ENCODE measurements at regions not wholly inside any gene's neighbourhood (a gene's known extent, or its start where the extent isn't known, plus 50 kb on each side); places are given as distances from the start of the nearest gene placed in this dataset.
"Not testable (repeated sequence)": the region's sequence is repeated elsewhere in the genome, so short reads cannot be mapped to it uniquely, and the experiment has no call there.

GRCh38 chr5:17022296-17022695 lies 86.2 kb upstream of the MYO10 start:
- H3K4me3 ChIP-seq (ENCODE audit: low read length), result no peak overlapping the region
- H3K27me3 ChIP-seq (ENCODE audit: control insufficient read depth, insufficient read depth, low read length, poor library complexity, severe bottlenecking), result no peaks in the 10 kb centered on the region
- DNase-seq, result no peak
- Mint-ChIP-seq H3K27me3 (ENCODE audit: insufficient read depth) (no peaks in the 10 kb centered on the region), H3K4me3 (no peak overlapping the region), H3K36me3 (ENCODE audit: low read depth) (no peaks in the 10 kb centered on the region), H3K27ac (no peak overlapping the region), H3K9me3 (no peaks in the 10 kb centered on the region), H3K4me1 (peaks cover 20% of the 10 kb centered on the region)
- no peak overlapping the region for H3K9ac ChIP-seq (ENCODE audit: extremely low read depth, low read length, poor library complexity, severe bottlenecking)
- TF ChIP-seq CTCF (conservative IDR thresholded peaks at IDR 0.05), result no peak
- no peaks in the 10 kb centered on the region for H3K9me3 ChIP-seq (ENCODE audit: control insufficient read depth, low read length)
- H3K4me1 ChIP-seq (ENCODE audit: control insufficient read depth, insufficient read depth, low read length), result peaks cover 4% of the 10 kb centered on the region
- H3K36me3 ChIP-seq (ENCODE audit: control insufficient read depth, insufficient read depth, low read length), result no peaks in the 10 kb centered on the region
- 98% methylated on average over 2 of the region's 2 CpGs; no CpG with 5 or more reads in 1 of the 2 experiments for WGBS, 2 experiments (ENCODE audit: insufficient coverage in 1 of 2, insufficient read length in 1 of 2)
- no peak overlapping the region for H3K27ac ChIP-seq (ENCODE audit: low read depth, low read length)

- Histone ChIP-seq H3K4me1 (ENCODE audit: control insufficient read depth, insufficient read depth, low read length) (peaks cover 4% of the 10 kb centered on the region), H3K27ac (ENCODE audit: low read depth, low read length) (no peak overlapping the region), H3K27me3 (ENCODE audit: control insufficient read depth, insufficient read depth, low read length, poor library complexity, severe bottlenecking) (no peaks in the 10 kb centered on the region), H3K9me3 (ENCODE audit: control insufficient read depth, low read length) (no peaks in the 10 kb centered on the region), H3K4me3 (ENCODE audit: low read length) (no peak overlapping the region), H3K9ac (ENCODE audit: extremely low read depth, low read length, poor library complexity, severe bottlenecking) (no peak overlapping the region), H3K36me3 (ENCODE audit: control insufficient read depth, insufficient read depth, low read length) (no peaks in the 10 kb centered on the region)
- Mint-ChIP-seq H3K27me3 (ENCODE audit: insufficient read depth) (no peaks in the 10 kb centered on the region), H3K27ac (no peak overlapping the region), H3K4me3 (no peak overlapping the region), H3K4me1 (peaks cover 20% of the 10 kb centered on the region), H3K36me3 (ENCODE audit: low read depth) (no peaks in the 10 kb centered on the region), H3K9me3 (no peaks in the 10 kb centered on the region)
- 87 to 88% methylated on average over 5 to 6 of the region's 6 CpGs for WGBS, 2 experiments (ENCODE audit: insufficient coverage in 1 of 2, insufficient read length in 1 of 2)
- peak; percentile 50 for DNase-seq
- no peak for TF ChIP-seq CTCF (conservative IDR thresholded peaks at IDR 0.05)
Measured at GRCh38 chr5:17024686-17025180, 88.6 kb upstream of the MYO10 start.

GRCh38 chr5:17031659-17032277 lies 95.7 kb upstream of the MYO10 start:
- not testable (repeated sequence) for H3K27ac ChIP-seq (ENCODE audit: low read depth, low read length); H3K4me3 Mint-ChIP-seq; H3K27me3 Mint-ChIP-seq (ENCODE audit: insufficient read depth); H3K36me3 Mint-ChIP-seq (ENCODE audit: low read depth); H3K4me1 ChIP-seq (ENCODE audit: control insufficient read depth, insufficient read depth, low read length); H3K36me3 ChIP-seq (ENCODE audit: control insufficient read depth, insufficient read depth, low read length); H3K9ac ChIP-seq (ENCODE audit: extremely low read depth, low read length, poor library complexity, severe bottlenecking); H3K4me1 Mint-ChIP-seq; DNase-seq; H3K4me3 ChIP-seq (ENCODE audit: low read length); H3K9me3 ChIP-seq (ENCODE audit: control insufficient read depth, low read length); H3K27me3 ChIP-seq (ENCODE audit: control insufficient read depth, insufficient read depth, low read length, poor library complexity, severe bottlenecking)
- Mint-ChIP-seq H3K9me3 (peaks cover 23% of the 10 kb centered on the region), H3K27ac (peak overlapping the region; percentile 30)
- WGBS, 2 experiments (ENCODE audit: insufficient coverage in 1 of 2, insufficient read length in 1 of 2), result 93 to 96% methylated on average over 20 to 24 of the region's 24 CpGs

GRCh38 chr5:17032314-17032985 lies 96.4 kb upstream of the MYO10 start:
- not testable (repeated sequence) for H3K4me1 Mint-ChIP-seq; H3K36me3 ChIP-seq (ENCODE audit: control insufficient read depth, insufficient read depth, low read length); H3K27ac ChIP-seq (ENCODE audit: low read depth, low read length); H3K27me3 ChIP-seq (ENCODE audit: control insufficient read depth, insufficient read depth, low read length, poor library complexity, severe bottlenecking); H3K4me3 ChIP-seq (ENCODE audit: low read length); H3K27me3 Mint-ChIP-seq (ENCODE audit: insufficient read depth); DNase-seq; H3K4me3 Mint-ChIP-seq; H3K9me3 ChIP-seq (ENCODE audit: control insufficient read depth, low read length); H3K36me3 Mint-ChIP-seq (ENCODE audit: low read depth); H3K4me1 ChIP-seq (ENCODE audit: control insufficient read depth, insufficient read depth, low read length); H3K27ac Mint-ChIP-seq; H3K9ac ChIP-seq (ENCODE audit: extremely low read depth, low read length, poor library complexity, severe bottlenecking)
- peaks cover 23% of the 10 kb centered on the region for H3K9me3 Mint-ChIP-seq
- WGBS, 2 experiments (ENCODE audit: insufficient coverage in 1 of 2, insufficient read length in 1 of 2), result 89 to 96% methylated on average over 7 to 43 of the region's 43 CpGs

DNA sequence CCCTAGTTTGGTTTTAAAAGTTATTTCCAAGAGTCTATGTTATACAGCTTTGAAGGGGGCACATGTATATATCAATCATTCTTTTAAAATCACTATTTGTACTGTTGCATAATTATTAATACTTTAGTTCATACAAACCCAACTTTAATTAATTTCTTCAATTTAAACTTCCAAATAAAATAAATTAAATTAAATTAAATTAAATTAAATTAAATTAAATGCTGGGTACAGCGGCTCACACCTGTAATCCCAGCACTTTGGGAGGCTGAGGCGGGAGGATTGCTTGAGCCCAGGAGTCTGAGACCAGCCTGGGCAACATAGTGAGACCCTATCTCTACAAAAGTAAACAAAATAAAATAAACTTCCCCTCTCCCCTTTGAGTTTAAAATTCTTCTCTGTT lies 98.9 kb upstream of the MYO10 start:
- not testable (repeated sequence) for H3K4me1 ChIP-seq (ENCODE audit: control insufficient read depth, insufficient read depth, low read length); H3K9ac ChIP-seq (ENCODE audit: extremely low read depth, low read length, poor library complexity, severe bottlenecking); H3K27ac Mint-ChIP-seq; H3K27ac ChIP-seq (ENCODE audit: low read depth, low read length); H3K27me3 ChIP-seq (ENCODE audit: control insufficient read depth, insufficient read depth, low read length, poor library complexity, severe bottlenecking); H3K36me3 ChIP-seq (ENCODE audit: control insufficient read depth, insufficient read depth, low read length); H3K4me3 Mint-ChIP-seq; DNase-seq; H3K9me3 ChIP-seq (ENCODE audit: control insufficient read depth, low read length); H3K36me3 Mint-ChIP-seq (ENCODE audit: low read depth); H3K4me3 ChIP-seq (ENCODE audit: low read length); H3K4me1 Mint-ChIP-seq; H3K27me3 Mint-ChIP-seq (ENCODE audit: insufficient read depth)
- peaks cover 22% of the 10 kb centered on the region for H3K9me3 Mint-ChIP-seq
- 82 to 94% methylated on average over 2 of the region's 2 CpGs for WGBS, 2 experiments (ENCODE audit: insufficient coverage in 1 of 2, insufficient read length in 1 of 2)
